H1 (cell line): ENCODE measurements at regions not wholly inside any gene's neighbourhood (a gene's known extent, or its start where the extent isn't known, plus 50 kb on each side); places are given as distances from the start of the nearest gene placed in this dataset.

Source experiments
- CTCF ChIA-PET: fragments of 300-600 bp; sonication (Branson Sonifier 250); formaldehyde crosslinking; loops from one replicate; lab custom pipeline; 2021; ENCODE audit not compliant: partially characterized antibody; lab: Charles Lee
- POLR2A ChIA-PET: fragments of 300-600 bp; sonication (Branson Sonifier 250); formaldehyde crosslinking; loops from one replicate; lab custom pipeline; 2021; ENCODE audit warnings: inconsistent platforms; ENCODE audit not compliant: partially characterized antibody; lab: Charles Lee
- DNase-seq, 2 experiments: peaks; one replicate each; pipeline versions ENCODE4 v3.0.0 to v3.0.0-alpha.2; 2010 to 2022; ENCODE audit warnings: low spot score in 2 of 2, low read depth in 1 of 2, mixed read lengths in 1 of 2
- FAIRE-seq: peaks from 2 replicates; lab custom pipeline; 2011; peaks lifted over from hg19 to GRCh38; lab: Jason Lieb, UNC
- H2AFZ ChIP-seq: 2 replicates; pipeline ENCODE4 v1.8.1; 2012; ENCODE audit warnings: low read length, inconsistent platforms
- H2AK5ac ChIP-seq: 2 replicates; pipeline ENCODE4 v1.6.1; 2013; ENCODE audit warnings: low read depth, low read length
- H2BK120ac ChIP-seq: replicated peaks from 2 replicates; pipeline ENCODE3; 2013; ENCODE audit warnings: low read depth, low read length, inconsistent platforms
- H2BK12ac ChIP-seq: 2 replicates; pipeline ENCODE4 v1.6.1; 2013; ENCODE audit warnings: low read depth, low read length
- H2BK15ac ChIP-seq: 2 replicates; pipeline ENCODE4 v1.6.1; 2013; ENCODE audit warnings: low read length
- H2BK20ac ChIP-seq: 2 replicates; pipeline ENCODE4 v1.6.1; 2013; ENCODE audit warnings: low read length
- H2BK5ac ChIP-seq: 2 replicates; pipeline ENCODE4 v1.6.1; 2013; ENCODE audit warnings: low read depth, low read length
- H3K14ac ChIP-seq: 2 replicates; pipeline ENCODE4 v1.6.1; 2013; ENCODE audit warnings: inconsistent platforms; ENCODE audit not compliant: insufficient read length
- H3K18ac ChIP-seq: 2 replicates; pipeline ENCODE4 v1.6.1; 2013; ENCODE audit warnings: low read length; ENCODE audit errors: extremely low read depth
- H3K23ac ChIP-seq: 2 replicates; pipeline ENCODE4 v1.6.1; 2013; ENCODE audit warnings: inconsistent platforms; ENCODE audit not compliant: insufficient read length
- H3K23me2 ChIP-seq: 2 replicates; pipeline ENCODE4 v1.6.1; 2013; ENCODE audit warnings: low read depth, low read length
- H3K27ac ChIP-seq: 2 replicates; pipeline ENCODE4 v1.6.1; 2011; ENCODE audit warnings: low read depth, low read length, inconsistent platforms
- H3K27me3 ChIP-seq, 4 experiments: replicated peaks in 1 of 4; 1 replicate in 1 of 4; 2 replicates in 3 of 4; pipeline versions ENCODE4 v1.6.1 to v1.8.1; 2011 to 2013; ENCODE audit warnings: low read length in 3 of 4, mild to moderate bottlenecking in 3 of 4, inconsistent platforms in 2 of 4, mixed read lengths in 2 of 4, moderate library complexity in 1 of 4; ENCODE audit not compliant: control insufficient read depth in 3 of 4, insufficient read depth in 3 of 4; ENCODE audit errors: extremely low read depth in 1 of 4
- H3K36me3 ChIP-seq, 4 experiments: 2 replicates each; pipeline versions ENCODE4 v1.6.1 to v1.8.1; 2011 to 2013; ENCODE audit warnings: mild to moderate bottlenecking in 4 of 4, low read length in 3 of 4, moderate library complexity in 2 of 4, control low read depth in 1 of 4, inconsistent platforms in 1 of 4; ENCODE audit not compliant: insufficient read depth in 4 of 4, control insufficient read depth in 2 of 4
- H3K4ac ChIP-seq: replicated peaks from 2 replicates; pipeline ENCODE3; 2013; ENCODE audit warnings: low read length, low read depth, mixed read lengths, inconsistent platforms; ENCODE audit not compliant: insufficient read length
- H3K4me1 ChIP-seq, 4 experiments: replicated peaks in 1 of 4; 1 replicate in 1 of 4; 2 replicates in 3 of 4; pipeline versions ENCODE4 v1.6.1 to v1.8.1; 2011 to 2013; ENCODE audit warnings: low read length in 3 of 4, inconsistent platforms in 2 of 4, mixed read lengths in 1 of 4; ENCODE audit not compliant: insufficient read depth in 4 of 4, control insufficient read depth in 3 of 4
- H3K4me2 ChIP-seq, 2 experiments: 2 replicates each; pipeline versions ENCODE4 v1.6.1 to v1.8.1; 2011 to 2013; ENCODE audit warnings: low read depth in 2 of 2, low read length in 2 of 2, control low read depth in 1 of 2, inconsistent platforms in 1 of 2, mild to moderate bottlenecking in 1 of 2; ENCODE audit not compliant: insufficient read depth in 1 of 2
- H3K4me3 ChIP-seq, 4 experiments: fragments of 200-600, 300-600 bp in 1 of 4; sonication (generic), shearing (Covaris generic), sonication (Bioruptor Twin) in 1 of 4; 2 replicates each; pipeline versions ENCODE4 v1.5.1 to v1.8.1; 2011 to 2016; ENCODE audit warnings: low read length in 4 of 4, low read depth in 3 of 4, control low read depth in 2 of 4, inconsistent platforms in 2 of 4, mild to moderate bottlenecking in 2 of 4, mixed read lengths in 1 of 4, moderate library complexity in 1 of 4; ENCODE audit not compliant: insufficient read depth in 2 of 4; ENCODE audit errors: extremely low read depth in 1 of 4
- H3K56ac ChIP-seq: replicated peaks from 2 replicates; pipeline ENCODE3; 2013; ENCODE audit warnings: low read depth, mild to moderate bottlenecking, mixed read lengths, low read length, inconsistent platforms; ENCODE audit not compliant: insufficient read length
- H3K79me1 ChIP-seq: 2 replicates; pipeline ENCODE4 v1.6.1; 2013; ENCODE audit warnings: low read depth, low read length, control low read depth
- H3K79me2 ChIP-seq, 2 experiments: 2 replicates each; pipeline versions ENCODE4 v1.6.1 to v1.8.1; 2012 to 2013; ENCODE audit warnings: low read length in 2 of 2, mild to moderate bottlenecking in 2 of 2, inconsistent platforms in 1 of 2; ENCODE audit not compliant: insufficient read depth in 2 of 2, control insufficient read depth in 1 of 2
- H3K9ac ChIP-seq, 4 experiments: replicated peaks in 1 of 4; 1 replicate in 1 of 4; 2 replicates in 3 of 4; pipeline versions ENCODE4 v1.6.1 to v1.8.1; 2011 to 2013; ENCODE audit warnings: low read depth in 3 of 4, low read length in 3 of 4, control low read depth in 2 of 4, mild to moderate bottlenecking in 2 of 4, moderate library complexity in 2 of 4, inconsistent platforms in 1 of 4; ENCODE audit errors: extremely low read depth in 1 of 4
- H3K9me3 ChIP-seq, 2 experiments: 2 replicates each; pipeline versions ENCODE4 v1.6.1 to v1.8.1; 2012 to 2013; ENCODE audit warnings: mild to moderate bottlenecking in 2 of 2, moderate library complexity in 2 of 2, control low read depth in 1 of 2, inconsistent platforms in 1 of 2, low read depth in 1 of 2, low read length in 1 of 2, mixed read lengths in 1 of 2; ENCODE audit not compliant: insufficient read depth in 2 of 2
- H4K20me1 ChIP-seq, 2 experiments: replicated peaks in 1 of 2; 2 replicates each; pipeline versions ENCODE3 to v1.8.1; 2011 to 2013; ENCODE audit warnings: inconsistent platforms in 2 of 2, low read length in 2 of 2, mild to moderate bottlenecking in 1 of 2; ENCODE audit not compliant: insufficient read depth in 2 of 2, control insufficient read depth in 1 of 2
- H4K5ac ChIP-seq: 2 replicates; pipeline ENCODE4 v1.6.1; 2013; ENCODE audit warnings: low read length, low read depth, mixed read lengths, inconsistent platforms; ENCODE audit not compliant: insufficient read length
- H4K8ac ChIP-seq: 2 replicates; pipeline ENCODE4 v1.8.0; 2013; ENCODE audit warnings: mild to moderate bottlenecking, moderate library complexity, low read length, inconsistent platforms; ENCODE audit not compliant: insufficient read depth; ENCODE audit errors: extremely low read depth
- H4K91ac ChIP-seq: replicated peaks from 2 replicates; pipeline ENCODE3; 2013; ENCODE audit warnings: low read length, mixed read lengths, inconsistent platforms; ENCODE audit not compliant: insufficient read length
- BACH1 ChIP-seq: IDR thresholded peaks from 2 replicates; pipeline ENCODE4 v1.6.1; 2012; ENCODE audit warnings: low read length, improper control_type of control experiment
- CHD2 ChIP-seq: IDR thresholded peaks from 2 replicates; pipeline ENCODE4 v1.6.1; 2012; ENCODE audit warnings: low read length, improper control_type of control experiment
- GABPA ChIP-seq: IDR thresholded peaks from 2 replicates; pipeline ENCODE4 v1.6.1; 2011; ENCODE audit warnings: mild to moderate bottlenecking, low read length, moderate library complexity, borderline replicate concordance; ENCODE audit not compliant: insufficient read depth
- GTF2F1 ChIP-seq: IDR thresholded peaks from 2 replicates; pipeline ENCODE4 v1.6.1; 2012; ENCODE audit warnings: low read depth, low read length, improper control_type of control experiment, borderline replicate concordance
- HDAC6 ChIP-seq: IDR thresholded peaks from one replicate; pipeline ENCODE4 v1.7.1; 2012; ENCODE audit warnings: low read depth, mild to moderate bottlenecking, inconsistent platforms, low read length, moderate library complexity
- KDM1A ChIP-seq: fragments of 200-600, 300-600 bp; sonication (generic); IDR thresholded peaks from 2 replicates; pipeline ENCODE4 v1.7.1; 2016; ENCODE audit warnings: mild to moderate bottlenecking, low read length, borderline replicate concordance
- KDM5A ChIP-seq: fragments of 200-600 bp; IDR thresholded peaks from 2 replicates; pipeline ENCODE4 v1.7.1; 2012; ENCODE audit warnings: mild to moderate bottlenecking, low read length, inconsistent platforms, mixed read lengths
- MAFK ChIP-seq: IDR thresholded peaks from 2 replicates; pipeline ENCODE4 v1.6.1; 2012; ENCODE audit warnings: low read depth, mild to moderate bottlenecking, improper control_type of control experiment, low read length
- NANOG ChIP-seq: IDR thresholded peaks from 2 replicates; pipeline ENCODE4 v1.6.1; 2011; ENCODE audit warnings: low read length, low read depth, mild to moderate bottlenecking, inconsistent platforms; ENCODE audit not compliant: insufficient read depth, poor library complexity, severe bottlenecking
- SIN3A ChIP-seq, 2 experiments: IDR thresholded peaks in 1 of 2; conservative IDR thresholded peaks in 1 of 2; 2 replicates each; pipeline ENCODE4 v1.6.1; 2011 to 2012; ENCODE audit warnings: low read length in 2 of 2, improper control_type of control experiment in 1 of 2, low read depth in 1 of 2, mild to moderate bottlenecking in 1 of 2
- SP2 ChIP-seq: IDR thresholded peaks from 2 replicates; pipeline ENCODE4 v1.6.1; 2012; ENCODE audit warnings: mild to moderate bottlenecking, low read length, inconsistent platforms
- SUZ12 ChIP-seq: fragments of 200-600 bp; sonication (generic); IDR thresholded peaks from 2 replicates; pipeline ENCODE4 v1.6.1; 2012; ENCODE audit warnings: mild to moderate bottlenecking, inconsistent platforms, low read length, moderate library complexity, mixed read lengths
- TAF7 ChIP-seq: optimal IDR thresholded peaks from 2 replicates; pipeline ENCODE3; 2011; ENCODE audit warnings: low read depth, mild to moderate bottlenecking, inconsistent platforms, low read length, moderate library complexity, borderline replicate concordance
- USF2 ChIP-seq: IDR thresholded peaks from 2 replicates; pipeline ENCODE4 v1.6.1; 2011; ENCODE audit warnings: low read length, improper control_type of control experiment
- WGBS, 2 experiments: shearing (Covaris generic) in 1 of 2; methylation state at CpG; one replicate each; pipeline versions ENCODE4 v1.1.6 to v1.1.7; 2013 to 2015; ENCODE audit warnings: low lambda C conversion rate in 2 of 2, mixed read lengths in 2 of 2, inconsistent platforms in 1 of 2, low coverage in 1 of 2, missing lambda C conversion rate in 1 of 2; ENCODE audit not compliant: insufficient replicate concordance in 2 of 2, insufficient coverage in 1 of 2, insufficient read length in 1 of 2; ENCODE audit errors: extremely low coverage in 1 of 2, missing lambda C conversion rate in 1 of 2; 5-methylcytosine and 5-hydroxymethylcytosine counted together

DNA sequence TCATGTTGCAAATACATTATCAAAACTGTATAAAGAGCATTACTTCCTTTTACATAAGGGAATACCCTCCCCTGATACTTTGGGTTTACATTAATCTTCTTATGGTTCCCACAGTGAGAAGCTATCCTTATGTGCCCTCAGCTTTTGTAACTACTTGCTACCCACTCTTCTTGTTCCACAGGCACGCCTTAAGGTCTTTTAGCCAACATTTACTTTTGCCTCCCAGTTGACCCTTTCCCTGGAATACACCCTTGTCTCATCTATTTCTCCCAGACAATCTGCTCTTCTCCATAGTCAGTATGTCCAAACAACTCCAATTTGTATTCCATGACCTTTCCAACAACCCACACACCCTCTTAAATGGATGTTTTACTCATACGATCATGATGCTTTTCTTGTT, 116.8 kb upstream of the COL8A1 start:
- H3K36me3 ChIP-seq = no peaks in the 10 kb centered on the region
- 87% methylated on average over 2 of the region's 2 CpGs; no CpG with 5 or more reads in 1 of the 2 experiments for WGBS, 2 experiments
- H3K27ac ChIP-seq = no peak overlapping the region
- H3K9me3 ChIP-seq = no peaks in the 10 kb centered on the region
- no peak overlapping the region for H2BK20ac ChIP-seq
- no peak overlapping the region for H3K18ac ChIP-seq
- H2AFZ ChIP-seq = no peak overlapping the region
- no peak overlapping the region for H2BK120ac ChIP-seq
- no peak overlapping the region for H3K9ac ChIP-seq
- H3K4me1 ChIP-seq = no peaks in the 10 kb centered on the region
- no peak overlapping the region for H3K4me2 ChIP-seq
- no peaks in the 10 kb centered on the region for H3K27me3 ChIP-seq
- POLR2A ChIA-PET = no interaction called here
- H2BK12ac ChIP-seq = no peak overlapping the region
- DNase-seq = no peak
- H2BK5ac ChIP-seq = no peak overlapping the region
- no peak overlapping the region for H3K4me3 ChIP-seq
- no peak overlapping the region for H3K14ac ChIP-seq
- H3K4ac ChIP-seq = no peak overlapping the region
- H3K79me2 ChIP-seq = no peaks in the 10 kb centered on the region
- no peak overlapping the region for H4K91ac ChIP-seq
- no peaks in the 10 kb centered on the region for H4K20me1 ChIP-seq
- H4K8ac ChIP-seq = no peak overlapping the region
- no peak overlapping the region for H2AK5ac ChIP-seq
- no peak overlapping the region for H3K23ac ChIP-seq
- no peak overlapping the region for H4K5ac ChIP-seq
- no peaks in the 10 kb centered on the region for H3K23me2 ChIP-seq
- CTCF ChIA-PET = interaction anchor here (1.6 to 2.1 kb wide), 2 partner anchors 21 to 24 kb away, joined by 5 to 7 read pairs; no protein-coding TSS in a partner anchor
- no peak for FAIRE-seq
- H2BK15ac ChIP-seq = no peak overlapping the region
- H3K56ac ChIP-seq = no peak overlapping the region
- no peaks in the 10 kb centered on the region for H3K79me1 ChIP-seq
- TF ChIP-seq CHD2 = no peak
- no peak for TF ChIP-seq SP2
- no peak for TF ChIP-seq GABPA
- no peak for TF ChIP-seq MAFK
- no peak for TF ChIP-seq SUZ12
- no peak for TF ChIP-seq SIN3A (conservative IDR thresholded peaks at IDR 0.05 in 1 of 2, IDR thresholded peaks at IDR 0.05 in 1 of 2; ENCODE audit: low read depth in 1 of 2, low read length in 2 of 2)
- TF ChIP-seq KDM1A = no peak
- TF ChIP-seq USF2 = no peak
- TF ChIP-seq KDM5A = no peak
- no peak for TF ChIP-seq GTF2F1
- TF ChIP-seq BACH1 = no peak
- TF ChIP-seq NANOG = no peak
- TF ChIP-seq HDAC6 = no peak
- no peak for TF ChIP-seq TAF7
